NCI-H2196 treated with DMSO at 0.1 percent for 48 hours (cell line): ENCODE measurements at regions not wholly inside any gene's neighbourhood (a gene's known extent, or its start where the extent isn't known, plus 50 kb on each side); places are given as distances from the start of the nearest gene placed in this dataset.

Experiments used
- DNase-seq: peaks from one replicate; lab custom pipeline; 2025; ENCODE audit not compliant: unreplicated experiment; lab: John Stamatoyannopoulos, UW

DNA sequence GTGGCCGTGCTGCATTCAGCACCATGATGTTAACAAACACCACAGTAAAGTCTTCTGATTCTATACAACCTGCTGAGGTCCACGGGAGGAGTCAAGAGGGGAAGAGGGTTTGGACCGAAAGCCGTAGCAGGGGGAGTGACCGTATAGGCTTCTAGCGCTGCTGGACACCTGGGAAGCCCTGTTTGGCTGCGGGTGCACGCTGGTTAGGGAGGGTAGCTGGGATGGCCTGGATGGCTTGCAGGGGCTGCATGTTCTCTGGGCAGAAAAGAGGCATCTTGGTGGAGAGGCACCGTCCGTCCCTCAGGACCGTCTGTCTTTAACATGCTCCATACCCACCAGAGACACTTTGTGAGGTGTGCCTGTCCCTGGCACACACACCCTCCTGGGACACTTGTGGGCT is 251.0 kb upstream of the IRX1 start:
- no peak for DNase-seq

DNA sequence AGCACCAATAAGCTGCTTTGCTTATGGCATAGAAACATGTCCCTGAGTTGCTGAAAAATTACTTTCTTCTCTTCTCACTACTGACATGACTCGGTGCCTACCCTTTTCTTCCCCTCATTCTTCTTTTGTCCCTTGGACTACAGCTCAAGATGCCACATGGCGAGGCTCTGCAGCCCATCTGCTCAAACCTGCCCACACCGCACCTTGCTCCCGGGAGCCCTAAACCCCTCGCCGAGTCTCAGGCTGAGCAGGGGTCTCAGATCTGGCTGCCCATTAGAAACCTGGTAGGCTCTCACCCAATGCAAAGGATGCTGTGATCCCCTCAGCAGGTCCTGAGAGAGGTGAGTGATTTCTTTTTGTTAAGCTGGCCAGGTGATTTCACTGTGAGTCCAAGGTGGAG is 251.7 kb upstream of the IRX1 start:
- no peak for DNase-seq

DNA sequence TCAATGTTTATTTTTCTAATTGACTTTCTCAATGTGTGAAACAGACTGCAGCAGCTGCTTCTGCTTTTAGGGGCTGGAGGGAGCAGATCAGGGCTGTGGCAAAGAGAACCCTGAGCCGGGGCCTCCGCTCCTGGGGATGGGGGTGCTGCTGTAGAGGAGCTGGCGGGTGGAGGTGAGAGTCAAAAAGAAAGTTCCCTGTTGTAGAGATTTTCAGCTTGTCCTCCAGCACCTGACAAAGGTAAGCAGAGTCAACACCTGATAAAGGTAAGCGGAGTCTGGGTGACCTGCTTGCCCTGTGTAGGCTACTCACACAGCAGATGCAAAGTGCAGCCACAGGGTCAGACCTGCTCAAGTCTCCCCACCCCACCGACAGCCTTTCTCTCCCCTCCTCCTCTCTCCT is 252.4 kb upstream of the IRX1 start:
- DNase-seq: no peak

DNA sequence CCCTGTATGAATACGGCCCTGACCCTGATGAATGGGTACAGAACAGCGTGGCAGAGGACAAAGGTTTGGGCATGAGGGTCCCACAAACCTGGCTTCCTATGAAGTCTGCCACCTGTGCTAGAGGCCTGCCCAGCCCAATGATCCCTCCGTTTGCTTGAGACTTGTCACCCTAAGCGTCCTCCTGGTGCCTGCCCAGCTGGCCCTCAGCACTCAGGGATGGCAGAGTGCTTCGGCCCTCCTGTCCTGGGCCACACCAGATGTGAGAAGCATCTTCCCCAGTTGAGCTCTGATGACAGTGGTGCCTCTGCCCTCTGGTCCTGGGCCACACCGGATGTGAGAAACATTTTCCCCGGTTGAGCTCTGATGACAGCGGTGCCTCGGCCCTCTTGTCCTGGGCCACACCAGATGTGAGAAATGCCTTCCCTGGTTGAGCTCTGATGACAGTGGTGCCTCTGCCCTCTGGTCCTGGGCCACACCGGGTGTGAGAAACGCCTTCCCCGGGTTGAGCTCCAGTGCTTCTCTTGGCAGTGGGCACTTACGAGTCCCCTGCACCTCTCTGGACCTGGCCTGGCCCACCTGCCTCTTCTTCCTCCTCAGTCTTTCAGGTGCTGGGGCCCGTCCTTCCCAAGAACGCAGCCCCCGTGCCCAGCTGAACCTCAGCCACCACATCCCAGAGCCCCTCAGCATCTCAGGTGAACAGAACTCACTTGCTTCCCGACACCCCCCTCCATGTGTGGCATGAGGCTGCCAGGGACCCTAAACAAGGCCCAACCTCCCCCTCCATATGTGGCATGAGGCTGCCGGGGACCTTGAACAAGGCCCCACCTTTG is 253.1 kb upstream of the IRX1 start:
- DNase-seq: no peak

DNA sequence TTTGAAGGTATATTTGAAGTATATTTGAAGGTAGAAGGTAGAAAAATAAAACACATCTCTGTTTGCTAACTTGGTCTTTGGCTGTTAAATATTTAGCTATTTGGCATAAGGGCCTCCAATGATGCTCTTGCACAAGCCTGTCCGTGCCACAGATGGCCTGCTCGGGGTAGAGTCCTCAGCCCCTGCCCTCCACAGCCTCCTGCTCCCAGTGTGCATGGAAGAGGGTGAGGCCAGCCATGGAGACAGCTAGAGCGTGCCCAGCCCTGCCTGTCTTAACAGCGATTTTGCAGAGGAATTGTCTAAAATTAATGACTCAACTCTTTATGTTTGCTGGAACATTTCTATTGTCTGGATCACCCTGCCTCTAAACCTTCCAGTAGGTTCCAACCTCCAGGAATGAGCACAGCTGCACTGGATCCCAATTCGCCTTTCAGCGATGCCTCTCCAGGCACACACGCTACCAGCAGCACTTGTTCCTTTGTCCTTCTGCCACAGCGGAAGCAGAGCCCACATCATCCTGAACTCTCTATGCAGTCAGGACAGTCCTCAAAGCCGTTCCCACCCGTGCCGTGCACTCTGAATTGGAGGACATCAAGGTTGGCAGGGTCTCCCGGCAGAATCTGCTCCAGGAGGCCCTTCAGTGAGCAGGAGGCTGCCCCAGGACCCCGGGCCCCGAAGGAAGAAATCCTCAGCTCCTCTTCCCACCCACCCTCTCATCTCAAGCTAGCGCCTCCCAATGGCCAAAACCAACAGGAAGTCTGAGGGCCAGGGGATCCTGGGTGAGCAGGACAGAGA is 254.0 kb upstream of the IRX1 start:
- DNase-seq: no peak

DNA sequence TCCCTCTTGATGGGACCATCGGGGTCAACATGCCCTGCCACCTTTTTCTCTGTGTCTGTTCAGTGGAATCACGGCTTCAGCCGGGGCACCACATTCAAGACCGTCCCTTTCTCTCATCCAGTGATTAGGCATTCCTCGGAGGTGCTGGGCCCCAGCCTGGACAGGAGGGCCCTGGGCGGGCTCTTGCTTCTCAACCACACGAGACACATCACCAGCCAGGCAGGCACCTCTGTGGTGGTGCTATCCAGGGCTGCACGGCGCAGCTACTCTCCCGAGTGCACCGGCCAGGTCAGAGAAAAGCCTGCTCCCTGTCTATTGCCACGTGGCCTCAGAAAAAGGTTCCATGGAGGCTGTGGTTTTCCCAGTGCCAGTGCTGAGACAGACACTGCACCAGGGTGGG is 255.2 kb upstream of the IRX1 start:
- no peak for DNase-seq

DNA sequence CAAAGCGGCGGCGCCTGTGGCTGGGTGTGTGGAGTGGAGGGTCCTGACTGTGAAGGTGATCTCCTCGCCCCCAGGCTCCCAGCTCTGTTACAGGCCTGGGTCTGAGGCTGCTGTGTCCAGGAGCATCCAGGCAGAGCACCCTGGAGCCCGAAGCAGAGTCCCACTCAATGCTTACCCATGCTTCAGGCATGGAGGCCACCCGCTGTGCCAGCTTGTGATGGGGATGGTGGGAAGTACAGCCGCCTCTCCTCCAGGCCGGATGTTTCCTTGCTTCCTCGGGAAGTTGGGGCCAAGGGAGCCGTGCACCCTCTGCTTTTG is 255.9 kb upstream of the IRX1 start:
- DNase-seq: no peak

DNA sequence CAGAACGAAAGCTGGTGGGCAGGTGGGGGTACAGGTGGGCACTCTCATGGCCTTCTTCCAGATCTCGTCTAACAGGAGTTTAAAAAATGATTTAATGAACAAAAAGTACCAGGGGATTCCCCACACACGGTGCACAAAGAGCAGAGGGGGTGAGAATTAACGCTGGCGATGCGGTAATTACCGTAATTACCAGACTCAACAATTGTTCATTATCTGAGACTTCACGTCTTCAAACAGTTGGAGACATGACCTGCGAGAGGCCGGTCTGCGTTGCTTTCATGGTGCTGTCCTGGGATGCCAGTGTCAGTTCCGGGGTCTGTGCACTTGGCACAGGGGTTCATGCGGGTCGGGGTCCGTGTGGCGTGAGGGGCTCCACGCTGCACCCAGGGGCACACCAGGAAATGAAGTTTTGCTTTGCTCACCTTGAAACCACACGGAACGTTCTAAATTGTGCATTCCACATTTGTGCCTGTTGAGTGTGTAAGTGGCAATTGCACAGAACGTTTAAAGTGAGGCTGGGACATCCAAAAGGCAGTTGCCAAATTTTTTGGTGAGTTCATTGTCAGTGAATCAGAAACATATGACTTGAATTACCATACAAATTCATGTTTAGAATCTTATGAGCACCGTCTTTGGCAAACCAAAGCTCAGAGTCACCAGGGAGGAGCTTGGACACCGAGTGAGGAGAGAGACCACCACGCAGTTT is 256.4 kb upstream of the IRX1 start:
- DNase-seq: no peak

DNA sequence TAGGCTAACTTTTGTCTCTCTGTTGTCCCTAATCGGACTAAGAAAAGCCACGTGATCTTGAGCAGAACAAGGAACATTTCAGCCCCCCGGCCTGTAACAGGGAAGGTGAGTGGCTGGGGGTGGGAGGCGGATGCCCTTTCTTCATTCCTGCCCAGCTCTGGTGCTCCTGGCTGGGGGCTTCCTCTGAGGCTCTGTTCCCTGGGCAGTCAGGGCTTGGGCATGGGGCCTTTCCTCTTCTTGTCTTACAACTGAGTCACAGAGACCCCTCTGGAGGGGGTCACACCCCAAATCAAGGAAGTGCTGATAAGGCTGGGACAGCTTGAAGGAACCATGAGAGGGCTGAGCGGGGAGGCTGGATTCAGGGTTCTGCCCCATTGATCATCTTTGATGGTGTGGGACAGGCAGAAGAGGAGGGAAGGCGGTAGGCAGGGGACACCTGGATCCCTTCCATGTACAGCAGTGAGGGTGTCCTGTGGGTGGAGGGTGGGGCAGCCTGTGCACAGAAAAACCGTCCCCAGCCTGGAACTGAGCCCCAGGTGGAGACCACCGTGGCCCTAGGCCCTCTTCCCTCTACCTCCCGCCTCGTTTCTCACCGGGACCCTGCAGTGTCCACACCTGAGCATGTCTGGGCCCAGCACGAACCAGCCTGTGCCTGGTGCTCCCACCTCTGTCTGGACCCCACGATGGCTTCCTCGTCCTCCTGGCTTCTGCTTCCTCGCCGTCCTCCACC is 257.7 kb upstream of the IRX1 start:
- no peak for DNase-seq

DNA sequence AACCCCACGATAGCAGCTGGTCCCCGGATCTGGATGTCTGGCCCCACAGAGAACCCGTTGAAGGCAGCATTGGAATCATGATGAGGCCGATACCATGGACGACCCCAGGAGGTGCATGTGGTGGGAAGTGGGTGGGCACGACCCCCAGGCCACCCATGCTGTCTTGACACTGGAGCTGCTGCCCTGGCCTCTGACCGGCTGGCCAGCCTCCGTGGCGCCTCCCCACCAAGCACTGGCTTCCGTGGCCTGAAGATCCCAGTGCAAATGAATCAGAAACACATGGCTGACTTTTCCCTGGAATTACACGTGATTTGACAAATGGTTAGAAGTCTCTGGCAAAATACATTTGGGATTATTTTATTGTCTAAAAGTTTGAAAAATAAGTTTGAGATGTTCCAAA is 259.0 kb upstream of the IRX1 start:
- no peak for DNase-seq

DNA sequence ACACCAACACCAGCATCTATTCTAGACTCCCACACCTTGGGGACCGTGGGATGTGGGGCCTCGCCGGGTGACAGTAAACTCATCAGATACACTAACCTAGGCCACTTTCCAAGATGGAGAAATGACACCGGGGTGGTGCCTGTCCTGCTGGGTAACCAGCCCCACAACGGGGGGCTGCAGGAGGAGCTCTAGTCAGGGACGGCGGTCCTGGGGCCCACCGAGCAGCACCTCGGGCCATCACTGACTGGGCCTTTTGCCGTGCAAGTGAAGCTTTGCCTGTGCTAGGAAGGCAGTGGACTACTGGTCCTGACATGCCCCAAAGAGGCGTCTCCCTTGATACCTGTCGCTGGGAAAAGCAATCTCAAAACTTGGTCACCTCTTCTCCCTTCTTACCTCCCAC is 260.3 kb upstream of the IRX1 start:
- no peak for DNase-seq

DNA sequence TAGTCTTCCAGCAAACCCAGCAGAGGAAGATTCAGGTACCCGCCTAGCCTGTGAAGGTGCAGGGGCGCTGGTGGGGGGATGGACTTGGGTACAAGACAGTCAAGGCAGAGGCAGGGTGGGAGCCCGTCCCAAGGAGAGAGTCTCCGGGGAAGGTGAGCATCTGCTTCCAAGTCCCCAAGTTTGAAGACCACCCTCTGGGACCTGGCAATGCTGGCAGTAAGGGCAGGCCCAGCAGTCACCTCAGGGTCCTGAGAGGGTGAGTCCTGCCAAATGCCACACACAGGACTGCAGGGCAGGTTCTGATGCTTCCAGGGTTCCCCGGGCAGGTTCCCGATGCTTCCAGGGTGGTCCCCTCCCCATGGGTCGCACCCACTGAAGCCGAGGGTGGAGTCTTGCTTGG is 261.8 kb upstream of the IRX1 start:
- DNase-seq: no peak

DNA sequence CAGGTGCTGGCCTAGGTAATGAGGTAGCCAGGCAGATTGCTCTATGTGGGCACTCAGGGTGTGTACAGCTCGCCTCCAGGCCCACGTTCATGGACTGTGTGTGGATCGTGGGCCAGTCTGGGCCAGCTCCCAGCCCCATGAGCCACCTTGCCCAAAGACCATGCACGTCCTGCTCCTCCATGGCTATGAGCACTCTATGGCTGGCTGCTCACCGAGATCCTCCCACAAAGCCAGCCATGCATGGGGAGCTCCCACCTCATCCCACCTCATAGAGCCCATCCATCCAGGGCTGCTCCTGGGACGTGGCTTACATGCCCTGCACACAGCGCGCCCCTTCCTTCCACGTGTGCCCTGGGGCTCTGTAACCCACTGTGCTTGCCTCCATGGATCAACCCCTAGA is 262.5 kb upstream of the IRX1 start:
- DNase-seq: no peak

DNA sequence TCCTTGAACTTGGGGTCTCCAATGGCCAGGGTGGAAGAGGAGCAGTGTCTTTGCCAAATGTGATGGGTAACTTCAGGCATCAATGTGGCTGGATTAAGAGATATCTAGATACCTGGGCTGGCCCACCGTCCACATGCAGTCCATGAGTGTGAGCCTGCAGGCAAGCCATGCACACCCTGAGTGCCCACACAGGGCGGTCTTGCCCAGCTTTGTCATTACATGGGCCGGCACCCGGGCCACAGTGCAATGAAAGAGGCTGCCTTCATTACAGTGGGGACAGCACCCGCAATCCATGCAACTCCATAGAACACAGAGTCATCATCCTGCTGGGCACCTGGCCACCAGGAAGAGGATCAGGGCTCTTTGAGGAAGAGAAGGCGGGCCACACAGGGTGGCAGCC is 263.8 kb upstream of the IRX1 start:
- no peak for DNase-seq

DNA sequence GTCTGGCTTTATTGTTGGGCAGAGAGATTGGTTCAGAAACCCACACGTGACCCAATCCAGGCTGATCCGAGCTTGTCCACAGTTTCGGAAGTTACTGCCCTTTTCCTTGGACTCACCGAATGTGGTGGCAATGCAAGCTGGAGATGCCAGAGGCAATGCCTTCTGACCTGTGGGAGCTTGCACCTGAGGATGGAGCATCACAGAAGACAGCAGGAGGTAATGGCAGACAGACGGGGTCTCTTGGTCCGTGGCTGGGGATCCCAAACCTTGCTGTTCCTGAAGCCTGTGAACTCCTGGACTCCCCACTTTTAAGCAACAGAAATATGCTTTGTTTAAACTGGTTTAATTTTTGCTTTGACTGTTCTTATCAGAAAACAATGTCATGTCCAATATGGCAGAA is 265.2 kb upstream of the IRX1 start:
- DNase-seq: no peak

DNA sequence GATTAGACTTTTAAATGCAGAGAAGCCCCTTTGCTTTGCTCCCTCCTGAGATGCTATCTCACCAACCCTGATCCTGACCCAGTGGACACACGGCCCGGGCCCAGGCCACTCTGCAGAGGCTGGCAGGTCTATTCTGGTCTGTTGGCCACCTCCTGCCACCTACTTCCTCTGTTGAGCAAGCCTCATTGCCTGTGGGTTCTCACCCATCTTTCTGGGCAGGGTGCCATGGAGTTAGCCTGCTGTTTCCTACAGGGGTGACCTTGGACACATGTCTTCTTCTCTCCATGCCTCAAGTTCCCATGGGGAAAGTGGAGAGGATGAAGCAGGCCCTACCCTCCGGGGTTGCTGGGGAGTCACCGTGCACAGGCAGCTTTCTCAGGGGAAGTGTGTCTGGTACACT is 266.2 kb upstream of the IRX1 start:
- no peak for DNase-seq

DNA sequence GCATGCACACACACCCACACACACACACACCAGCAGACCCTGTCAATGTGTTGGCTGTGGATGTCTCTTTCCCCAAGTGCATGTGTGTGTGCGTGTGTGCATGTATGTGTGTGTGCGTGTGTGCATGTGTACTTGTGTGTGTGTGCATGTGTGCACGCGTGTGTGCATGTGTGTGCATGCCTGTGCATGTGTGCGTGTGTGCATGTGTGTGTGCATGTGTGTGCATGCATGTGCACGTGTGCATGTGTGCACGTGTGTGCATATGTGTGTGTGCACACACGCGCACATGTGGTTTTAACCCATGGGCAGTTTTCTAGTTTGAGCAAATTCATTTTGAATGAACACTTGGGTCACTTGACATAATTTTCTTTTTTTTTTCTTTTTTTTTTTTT is 268.8 kb upstream of the IRX1 start:
- no peak for DNase-seq

DNA sequence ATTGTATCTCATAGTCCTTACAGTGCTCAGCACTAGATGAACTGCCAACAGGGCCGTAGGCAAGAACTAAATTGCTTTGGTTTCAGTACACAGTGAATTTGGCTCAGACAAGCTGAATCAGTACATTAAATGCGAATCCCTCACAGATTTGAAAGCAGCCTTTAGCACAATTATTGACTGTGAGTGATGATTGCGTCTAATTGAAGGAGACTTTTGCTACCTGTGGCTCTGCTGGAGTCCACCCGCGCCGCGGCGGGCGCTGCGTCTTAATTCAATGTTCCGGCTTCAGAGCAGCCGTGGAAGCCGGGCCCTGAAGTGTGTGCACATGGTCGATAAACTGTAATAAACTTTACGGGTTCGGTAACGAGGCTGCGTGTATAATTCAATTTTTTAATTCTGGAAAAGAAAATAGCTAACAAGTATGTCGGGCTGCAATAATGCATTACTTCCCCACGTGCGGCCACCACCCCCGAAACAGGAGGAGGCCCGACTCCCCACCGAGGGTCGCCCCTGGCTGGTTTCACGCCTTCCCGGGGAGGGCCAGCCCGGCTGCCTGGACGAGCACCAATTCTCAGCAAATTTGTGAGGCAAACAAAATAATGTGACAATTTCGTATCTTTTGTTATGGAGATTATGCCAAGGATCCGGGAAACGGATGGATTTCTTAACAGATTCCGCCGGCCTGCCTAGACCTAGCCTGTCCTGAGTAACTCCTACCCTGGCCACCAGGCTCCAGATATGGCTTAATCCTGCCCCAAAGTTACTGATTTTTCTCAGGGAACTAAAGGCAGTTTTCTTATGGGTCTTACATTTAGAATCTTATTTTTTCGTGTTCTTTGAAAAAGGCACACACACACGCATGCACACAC is 269.4 kb upstream of the IRX1 start:
- DNase-seq: no peak

DNA sequence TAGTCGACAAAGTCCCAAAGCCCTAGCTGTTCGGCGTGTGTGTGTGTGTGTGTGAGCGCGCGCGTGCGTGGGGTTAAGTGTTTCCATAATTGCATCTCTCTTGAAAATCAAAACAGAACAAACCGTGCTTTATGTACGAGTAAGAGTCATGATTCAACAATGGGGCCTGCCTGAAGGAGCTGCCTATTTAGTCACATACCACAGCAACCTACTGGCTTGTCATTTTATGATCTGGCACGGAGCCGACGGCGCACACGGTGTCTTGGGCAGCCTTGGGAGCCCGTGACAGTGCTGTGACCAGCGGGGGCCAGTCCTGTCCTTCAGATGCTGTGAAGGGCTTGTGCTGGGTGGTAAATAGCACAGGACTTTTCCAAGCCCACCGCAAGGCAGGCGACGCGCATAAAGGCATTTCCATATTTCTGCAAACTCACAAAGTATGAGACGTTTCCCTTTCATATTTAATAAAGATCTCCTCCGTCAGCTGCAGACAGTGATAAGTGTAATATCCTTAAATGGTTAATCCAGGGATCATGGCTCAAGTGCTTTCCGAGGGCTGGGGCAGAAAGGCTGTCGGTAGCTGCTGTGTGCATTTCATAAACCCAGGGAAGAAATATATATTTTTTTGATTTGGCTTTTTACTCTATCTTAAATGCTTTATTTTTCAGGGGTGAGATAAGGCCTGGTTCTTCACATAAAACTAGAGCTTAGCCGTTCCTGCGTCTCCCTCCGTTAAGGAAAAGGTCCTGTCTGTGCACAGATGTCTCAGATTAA is 270.2 kb upstream of the IRX1 start:
- DNase-seq: no peak
